ENCODE measurements at regions not wholly inside any gene's neighbourhood (a gene's known extent, or its start where the extent isn't known, plus 50 kb on each side); places are given as distances from the start of the nearest gene placed in this dataset.

GRCh38 chr9:29203244-29203930 is 1630.1 kb upstream of the C9orf72 start:
- TF ChIP-seq, protein P1, sequence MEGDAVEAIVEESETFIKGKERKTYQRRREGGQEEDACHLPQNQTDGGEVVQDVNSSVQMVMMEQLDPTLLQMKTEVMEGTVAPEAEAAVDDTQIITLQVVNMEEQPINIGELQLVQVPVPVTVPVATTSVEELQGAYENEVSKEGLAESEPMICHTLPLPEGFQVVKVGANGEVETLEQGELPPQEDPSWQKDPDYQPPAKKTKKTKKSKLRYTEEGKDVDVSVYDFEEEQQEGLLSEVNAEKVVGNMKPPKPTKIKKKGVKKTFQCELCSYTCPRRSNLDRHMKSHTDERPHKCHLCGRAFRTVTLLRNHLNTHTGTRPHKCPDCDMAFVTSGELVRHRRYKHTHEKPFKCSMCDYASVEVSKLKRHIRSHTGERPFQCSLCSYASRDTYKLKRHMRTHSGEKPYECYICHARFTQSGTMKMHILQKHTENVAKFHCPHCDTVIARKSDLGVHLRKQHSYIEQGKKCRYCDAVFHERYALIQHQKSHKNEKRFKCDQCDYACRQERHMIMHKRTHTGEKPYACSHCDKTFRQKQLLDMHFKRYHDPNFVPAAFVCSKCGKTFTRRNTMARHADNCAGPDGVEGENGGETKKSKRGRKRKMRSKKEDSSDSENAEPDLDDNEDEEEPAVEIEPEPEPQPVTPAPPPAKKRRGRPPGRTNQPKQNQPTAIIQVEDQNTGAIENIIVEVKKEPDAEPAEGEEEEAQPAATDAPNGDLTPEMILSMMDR (IDR thresholded peaks at IDR 0.05), result no peak

DNA sequence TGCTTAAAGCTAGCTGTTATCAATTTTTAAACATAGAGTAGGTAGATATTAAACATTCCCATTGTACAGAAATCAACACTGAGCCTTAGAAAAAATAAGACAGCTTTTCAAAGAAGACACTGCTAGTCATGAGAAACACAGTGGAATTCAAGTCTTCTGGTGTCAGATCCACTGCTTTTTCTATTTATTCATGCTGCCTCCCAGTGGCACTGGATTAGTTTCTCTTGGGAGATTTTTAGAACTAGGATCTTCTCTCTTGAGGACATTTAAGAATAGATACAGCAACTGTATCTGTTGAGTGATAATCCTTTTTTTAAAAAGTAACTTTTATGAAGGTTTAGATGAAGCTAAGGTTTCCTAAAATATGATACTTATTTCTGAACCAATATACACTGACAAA is 1635.4 kb upstream of the C9orf72 start:
- TF ChIP-seq, protein P1 (IDR thresholded peaks at IDR 0.05), result no peak

- TF ChIP-seq, protein P1 (IDR thresholded peaks at IDR 0.05), result no peak
These were observed 1636.5 kb upstream of the C9orf72 start for GRCh38 chr9:29209748-29210291.

GRCh38 chr9:29211003-29211579 is 1637.8 kb upstream of the C9orf72 start:
- TF ChIP-seq, protein P1 (IDR thresholded peaks at IDR 0.05), result no peak

GRCh38 chr9:29211580-29212396 is 1638.5 kb upstream of the C9orf72 start:
- TF ChIP-seq, protein P1 (IDR thresholded peaks at IDR 0.05), result peak; percentile 37

- TF ChIP-seq, protein P1 (IDR thresholded peaks at IDR 0.05), result no peak
These were observed 1639.4 kb upstream of the C9orf72 start for GRCh38 chr9:29212397-29213387.
